IMR-90 (cell line): ENCODE measurements at regions not wholly inside any gene's neighbourhood (a gene's known extent, or its start where the extent isn't known, plus 50 kb on each side); places are given as distances from the start of the nearest gene placed in this dataset.

Experiments used
- CEBPB ChIP-seq: IDR thresholded peaks from 2 replicates; pipeline ENCODE4 v1.6.1; 2012; ENCODE audit warnings: low read depth, low read length, improper control_type of control experiment
- FOS ChIP-seq: fragments of 150-350 bp; IDR thresholded peaks from 2 replicates; pipeline ENCODE4 v1.6.1; 2016; ENCODE audit warnings: low read depth, low read length
- MAFK ChIP-seq: IDR thresholded peaks from 2 replicates; pipeline ENCODE4 v1.6.1; 2012; ENCODE audit warnings: low read depth, low read length, improper control_type of control experiment
- POLR2A ChIP-seq: IDR thresholded peaks from 2 replicates; pipeline ENCODE4 v1.6.1; 2012; ENCODE audit warnings: mild to moderate bottlenecking, low read depth, low read length
- RAD21 ChIP-seq: IDR thresholded peaks from 2 replicates; pipeline ENCODE4 v1.6.1; 2012; ENCODE audit warnings: low read length, improper control_type of control experiment
- RCOR1 ChIP-seq: IDR thresholded peaks from 2 replicates; pipeline ENCODE4 v1.6.1; 2012; ENCODE audit warnings: mild to moderate bottlenecking, low read length, improper control_type of control experiment; ENCODE audit not compliant: insufficient replicate concordance
- RFX5 ChIP-seq: IDR thresholded peaks from 2 replicates; pipeline ENCODE4 v1.8.0; 2012; ENCODE audit warnings: low read depth, mild to moderate bottlenecking, low read length, moderate library complexity
- SMC3 ChIP-seq: fragments of 150-350 bp; IDR thresholded peaks from 2 replicates; pipeline ENCODE4 v1.6.1; 2016; ENCODE audit warnings: low read depth, mild to moderate bottlenecking, antibody characterized with exemption, low read length, moderate library complexity
- TF ChIP-seq, protein P1 (sequence below): fragments of 150-350 bp; IDR thresholded peaks from 2 replicates; pipeline ENCODE4 v1.6.1; 2016; ENCODE audit warnings: low read depth, mild to moderate bottlenecking, low read length, moderate library complexity, borderline replicate concordance
- TF ChIP-seq, protein P2 (sequence below): conservative IDR thresholded peaks from 2 replicates; pipeline ENCODE4 v1.5.1; 2012; ENCODE audit warnings: mild to moderate bottlenecking, low read depth, low read length, improper control_type of control experiment
- TF ChIP-seq, protein P3 (sequence below): fragments of 150-350 bp; IDR thresholded peaks from 2 replicates; pipeline ENCODE4 v1.6.1; 2017; ENCODE audit warnings: mild to moderate bottlenecking, antibody characterized with exemption, low read length, low read depth

DNA sequence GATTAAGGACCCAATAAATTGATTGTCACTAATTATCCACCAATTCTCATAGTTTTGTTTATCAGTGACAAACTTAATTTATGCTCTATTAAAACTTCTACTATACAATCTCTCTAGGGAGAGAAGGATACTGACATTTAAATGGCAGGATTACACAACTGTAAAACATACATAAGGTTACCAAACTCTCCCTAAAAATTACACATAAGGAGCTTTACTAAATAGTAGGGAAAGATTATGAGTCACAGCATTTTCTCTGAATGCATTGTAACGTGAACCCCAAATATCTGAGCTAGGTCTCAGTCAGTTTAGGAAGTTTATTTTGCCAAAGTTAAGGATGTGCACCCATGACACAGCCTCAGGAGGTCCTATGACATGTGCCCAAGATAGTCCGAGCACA is 2140.6 kb downstream of the NCAM2 start:
- no peak for TF ChIP-seq POLR2A
- TF ChIP-seq, protein P1, sequence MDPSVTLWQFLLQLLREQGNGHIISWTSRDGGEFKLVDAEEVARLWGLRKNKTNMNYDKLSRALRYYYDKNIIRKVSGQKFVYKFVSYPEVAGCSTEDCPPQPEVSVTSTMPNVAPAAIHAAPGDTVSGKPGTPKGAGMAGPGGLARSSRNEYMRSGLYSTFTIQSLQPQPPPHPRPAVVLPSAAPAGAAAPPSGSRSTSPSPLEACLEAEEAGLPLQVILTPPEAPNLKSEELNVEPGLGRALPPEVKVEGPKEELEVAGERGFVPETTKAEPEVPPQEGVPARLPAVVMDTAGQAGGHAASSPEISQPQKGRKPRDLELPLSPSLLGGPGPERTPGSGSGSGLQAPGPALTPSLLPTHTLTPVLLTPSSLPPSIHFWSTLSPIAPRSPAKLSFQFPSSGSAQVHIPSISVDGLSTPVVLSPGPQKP, result no peak
- TF ChIP-seq, protein P2, sequence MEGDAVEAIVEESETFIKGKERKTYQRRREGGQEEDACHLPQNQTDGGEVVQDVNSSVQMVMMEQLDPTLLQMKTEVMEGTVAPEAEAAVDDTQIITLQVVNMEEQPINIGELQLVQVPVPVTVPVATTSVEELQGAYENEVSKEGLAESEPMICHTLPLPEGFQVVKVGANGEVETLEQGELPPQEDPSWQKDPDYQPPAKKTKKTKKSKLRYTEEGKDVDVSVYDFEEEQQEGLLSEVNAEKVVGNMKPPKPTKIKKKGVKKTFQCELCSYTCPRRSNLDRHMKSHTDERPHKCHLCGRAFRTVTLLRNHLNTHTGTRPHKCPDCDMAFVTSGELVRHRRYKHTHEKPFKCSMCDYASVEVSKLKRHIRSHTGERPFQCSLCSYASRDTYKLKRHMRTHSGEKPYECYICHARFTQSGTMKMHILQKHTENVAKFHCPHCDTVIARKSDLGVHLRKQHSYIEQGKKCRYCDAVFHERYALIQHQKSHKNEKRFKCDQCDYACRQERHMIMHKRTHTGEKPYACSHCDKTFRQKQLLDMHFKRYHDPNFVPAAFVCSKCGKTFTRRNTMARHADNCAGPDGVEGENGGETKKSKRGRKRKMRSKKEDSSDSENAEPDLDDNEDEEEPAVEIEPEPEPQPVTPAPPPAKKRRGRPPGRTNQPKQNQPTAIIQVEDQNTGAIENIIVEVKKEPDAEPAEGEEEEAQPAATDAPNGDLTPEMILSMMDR, result no peak
- no peak for TF ChIP-seq CEBPB
- TF ChIP-seq FOS, result no peak
- TF ChIP-seq, protein P3, sequence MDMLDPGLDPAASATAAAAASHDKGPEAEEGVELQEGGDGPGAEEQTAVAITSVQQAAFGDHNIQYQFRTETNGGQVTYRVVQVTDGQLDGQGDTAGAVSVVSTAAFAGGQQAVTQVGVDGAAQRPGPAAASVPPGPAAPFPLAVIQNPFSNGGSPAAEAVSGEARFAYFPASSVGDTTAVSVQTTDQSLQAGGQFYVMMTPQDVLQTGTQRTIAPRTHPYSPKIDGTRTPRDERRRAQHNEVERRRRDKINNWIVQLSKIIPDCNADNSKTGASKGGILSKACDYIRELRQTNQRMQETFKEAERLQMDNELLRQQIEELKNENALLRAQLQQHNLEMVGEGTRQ, result no peak
- no peak for TF ChIP-seq RCOR1
- TF ChIP-seq RFX5, result no peak
- TF ChIP-seq SMC3, result no peak
- no peak for TF ChIP-seq RAD21
- TF ChIP-seq MAFK, result no peak
